Loucy (cell line): ENCODE measurements at regions not wholly inside any gene's neighbourhood (a gene's known extent, or its start where the extent isn't known, plus 50 kb on each side); places are given as distances from the start of the nearest gene placed in this dataset.

Source experiments
- EZH2phosphoT487 ChIP-seq: fragments of 200-600 bp; IDR thresholded peaks from 2 replicates; pipeline ENCODE4 v1.6.1; 2018; ENCODE audit warnings: antibody characterized with exemption, mild to moderate bottlenecking, moderate library complexity, borderline replicate concordance
- TF ChIP-seq, protein P1 (sequence below): fragments of 200-600 bp; sonication (generic); conservative IDR thresholded peaks from 2 replicates; pipeline ENCODE4 v1.5.1; 2014; ENCODE audit warnings: mild to moderate bottlenecking, antibody characterized with exemption, low read length

DNA sequence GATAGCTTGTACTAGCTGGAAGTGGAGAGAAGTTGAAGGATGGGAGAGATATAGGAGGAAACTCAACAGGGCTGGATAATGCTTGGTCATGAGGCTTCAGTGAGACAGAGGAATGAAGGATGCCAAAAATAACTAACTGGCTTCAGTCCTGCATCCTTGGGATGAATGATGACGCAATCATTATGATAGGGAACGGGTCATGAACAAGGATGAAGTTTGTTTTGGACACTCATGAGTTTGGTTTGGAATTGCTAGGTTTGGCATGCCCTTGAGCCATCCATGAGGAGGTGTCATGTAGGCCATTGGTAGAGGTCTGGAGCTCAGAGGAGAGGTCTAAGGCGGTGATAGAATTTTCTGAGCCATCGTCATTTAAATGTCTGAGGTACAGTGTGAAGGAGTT lies 160.0 kb upstream of the NHS start:
- TF ChIP-seq, protein P1, sequence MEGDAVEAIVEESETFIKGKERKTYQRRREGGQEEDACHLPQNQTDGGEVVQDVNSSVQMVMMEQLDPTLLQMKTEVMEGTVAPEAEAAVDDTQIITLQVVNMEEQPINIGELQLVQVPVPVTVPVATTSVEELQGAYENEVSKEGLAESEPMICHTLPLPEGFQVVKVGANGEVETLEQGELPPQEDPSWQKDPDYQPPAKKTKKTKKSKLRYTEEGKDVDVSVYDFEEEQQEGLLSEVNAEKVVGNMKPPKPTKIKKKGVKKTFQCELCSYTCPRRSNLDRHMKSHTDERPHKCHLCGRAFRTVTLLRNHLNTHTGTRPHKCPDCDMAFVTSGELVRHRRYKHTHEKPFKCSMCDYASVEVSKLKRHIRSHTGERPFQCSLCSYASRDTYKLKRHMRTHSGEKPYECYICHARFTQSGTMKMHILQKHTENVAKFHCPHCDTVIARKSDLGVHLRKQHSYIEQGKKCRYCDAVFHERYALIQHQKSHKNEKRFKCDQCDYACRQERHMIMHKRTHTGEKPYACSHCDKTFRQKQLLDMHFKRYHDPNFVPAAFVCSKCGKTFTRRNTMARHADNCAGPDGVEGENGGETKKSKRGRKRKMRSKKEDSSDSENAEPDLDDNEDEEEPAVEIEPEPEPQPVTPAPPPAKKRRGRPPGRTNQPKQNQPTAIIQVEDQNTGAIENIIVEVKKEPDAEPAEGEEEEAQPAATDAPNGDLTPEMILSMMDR, result no peak
- TF ChIP-seq EZH2phosphoT487, result no peak
